ENCODE measurements at regions not wholly inside any gene's neighbourhood (a gene's known extent, or its start where the extent isn't known, plus 50 kb on each side); places are given as distances from the start of the nearest gene placed in this dataset.

GRCh38 chr4:81549984-81550383, 78.3 kb upstream of the RASGEF1B start:
- ATAC-seq (no peak), DNase-seq (no peak)

DNA sequence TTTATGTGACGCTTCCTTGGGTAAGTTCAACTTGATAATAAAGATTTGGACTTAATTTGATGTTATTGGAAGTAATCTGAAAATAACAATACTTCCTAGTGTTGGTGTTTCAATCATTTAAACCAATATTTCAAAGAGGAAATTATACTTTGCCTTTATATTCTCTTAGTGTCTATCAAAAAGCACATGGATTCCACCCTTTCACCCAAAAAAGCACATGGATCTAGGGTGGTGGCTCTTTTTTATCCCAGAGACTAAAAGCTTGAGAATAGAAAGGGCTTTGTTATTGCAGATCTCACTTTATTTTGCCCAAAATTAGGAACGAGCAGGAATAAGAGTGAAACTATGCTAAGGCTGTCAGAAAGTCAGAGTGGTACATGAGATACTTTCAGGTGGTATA, 75.1 kb upstream of the RASGEF1B start:
- DNase-seq = no peak
- ATAC-seq = no peak

- no peak for DNase-seq
These were observed 69.6 kb upstream of the RASGEF1B start for GRCh38 chr4:81541161-81541945.

DNA sequence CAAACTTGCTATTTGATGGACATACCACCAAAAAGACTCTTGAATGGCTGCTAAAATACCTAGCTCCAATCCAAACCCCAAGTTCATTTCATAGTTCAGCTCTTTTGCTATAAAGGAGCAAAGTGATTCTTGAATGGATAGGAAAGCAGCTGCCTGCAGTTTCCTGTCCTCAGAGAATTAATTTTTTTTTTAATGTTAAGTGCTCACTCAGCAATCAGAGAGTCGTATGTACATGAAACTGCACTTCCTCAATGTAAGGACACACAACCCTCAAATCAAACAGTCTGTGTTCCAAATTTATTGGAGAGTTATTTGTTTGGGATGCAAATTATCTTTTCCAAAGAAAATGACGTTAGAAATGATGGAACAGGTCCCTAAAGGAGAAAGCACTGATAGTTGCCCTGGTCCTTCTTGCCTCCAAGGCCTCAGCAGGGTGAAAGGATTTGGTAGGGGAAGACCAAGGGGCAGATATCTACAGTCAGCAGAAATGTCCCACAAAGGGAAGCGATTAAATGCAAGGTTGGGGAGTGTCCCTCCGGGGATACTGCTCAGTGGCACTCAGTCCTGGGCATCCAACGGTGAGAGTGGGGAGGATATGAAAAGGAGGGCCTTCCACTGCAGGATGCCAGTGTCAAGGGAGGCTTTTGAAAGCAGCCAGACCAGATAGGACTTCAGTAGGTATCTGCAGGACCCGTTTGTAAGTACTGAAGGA, 67.2 kb upstream of the RASGEF1B start:
- ATAC-seq (no peak), DNase-seq (no peak)

More at GRCh38 chr4:81541161-81541945, 69.6 kb upstream of the RASGEF1B start:
- ATAC-seq = no peak

DNA sequence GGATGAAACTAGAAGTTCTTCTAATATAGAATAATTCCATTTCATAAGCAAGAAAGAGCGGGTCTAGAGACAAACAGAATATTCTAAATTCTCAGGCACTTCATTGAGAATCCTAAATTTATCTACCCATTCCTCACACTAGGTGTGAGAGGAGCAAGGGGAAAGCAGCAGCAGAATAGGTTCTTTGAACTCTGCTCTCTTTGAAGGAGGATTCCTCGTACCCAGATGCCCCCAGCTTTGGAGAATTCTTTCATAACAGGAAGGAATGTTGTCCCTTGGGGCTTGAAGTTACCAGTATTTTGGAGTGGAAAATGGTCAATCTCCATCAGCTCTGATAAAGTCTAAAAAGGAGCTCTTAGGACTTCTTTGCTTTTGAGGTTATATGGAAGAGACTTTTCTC, 59.7 kb upstream of the RASGEF1B start:
- DNase-seq (no peak), ATAC-seq (no peak)

- ATAC-seq = no peak
- DNase-seq = no peak
These were observed 57.3 kb upstream of the RASGEF1B start for GRCh38 chr4:81528979-81529378.

- DNase-seq (no peak), ATAC-seq (no peak)
These were observed 56.5 kb upstream of the RASGEF1B start for GRCh38 chr4:81528200-81528599.

DNA sequence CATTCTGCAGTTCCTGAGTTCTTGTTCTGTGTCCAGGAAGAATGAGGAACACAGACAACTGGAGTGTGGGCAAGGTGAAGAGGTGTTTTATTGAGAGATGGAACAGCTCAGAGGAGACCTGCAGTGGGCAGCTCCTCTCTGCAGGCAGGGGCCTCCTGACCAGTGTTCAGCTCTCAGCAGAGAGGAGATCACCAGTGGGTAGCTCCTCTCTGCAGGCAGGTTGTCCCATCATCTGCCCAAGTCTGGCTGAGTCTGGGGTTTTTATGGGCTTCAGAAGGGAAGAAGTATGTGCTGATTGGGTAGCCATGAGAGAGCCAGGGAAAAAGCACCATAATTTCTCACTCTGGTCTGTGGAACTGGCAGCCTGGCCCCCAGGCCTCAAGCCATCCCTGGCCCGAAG, 56.0 kb upstream of the RASGEF1B start:
- no peak for ATAC-seq
- DNase-seq = no peak

DNA sequence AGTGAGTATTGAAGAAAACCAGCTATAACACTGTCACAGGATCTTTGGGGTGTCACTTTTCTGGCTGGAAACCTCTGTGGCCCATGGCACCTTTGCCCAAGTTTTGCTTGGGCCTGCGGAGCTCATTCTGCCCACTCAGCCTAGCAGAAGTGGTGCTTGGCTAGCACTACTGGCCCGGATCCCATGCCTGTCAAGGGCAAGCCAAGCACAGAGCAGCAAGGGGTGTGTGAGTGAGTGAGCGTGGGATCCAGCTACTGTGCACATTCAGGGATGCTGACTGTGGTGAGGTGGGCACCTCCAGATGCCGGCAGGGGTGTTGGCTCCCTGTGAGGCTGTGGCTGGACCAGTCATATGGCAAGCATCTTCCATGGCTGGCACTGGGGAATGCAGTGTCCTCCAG, 55.4 kb upstream of the RASGEF1B start:
- ATAC-seq = no peak
- no peak for DNase-seq

GRCh38 chr4:81526706-81527105, 55.0 kb upstream of the RASGEF1B start:
- no peak for ATAC-seq
- DNase-seq = no peak

DNA sequence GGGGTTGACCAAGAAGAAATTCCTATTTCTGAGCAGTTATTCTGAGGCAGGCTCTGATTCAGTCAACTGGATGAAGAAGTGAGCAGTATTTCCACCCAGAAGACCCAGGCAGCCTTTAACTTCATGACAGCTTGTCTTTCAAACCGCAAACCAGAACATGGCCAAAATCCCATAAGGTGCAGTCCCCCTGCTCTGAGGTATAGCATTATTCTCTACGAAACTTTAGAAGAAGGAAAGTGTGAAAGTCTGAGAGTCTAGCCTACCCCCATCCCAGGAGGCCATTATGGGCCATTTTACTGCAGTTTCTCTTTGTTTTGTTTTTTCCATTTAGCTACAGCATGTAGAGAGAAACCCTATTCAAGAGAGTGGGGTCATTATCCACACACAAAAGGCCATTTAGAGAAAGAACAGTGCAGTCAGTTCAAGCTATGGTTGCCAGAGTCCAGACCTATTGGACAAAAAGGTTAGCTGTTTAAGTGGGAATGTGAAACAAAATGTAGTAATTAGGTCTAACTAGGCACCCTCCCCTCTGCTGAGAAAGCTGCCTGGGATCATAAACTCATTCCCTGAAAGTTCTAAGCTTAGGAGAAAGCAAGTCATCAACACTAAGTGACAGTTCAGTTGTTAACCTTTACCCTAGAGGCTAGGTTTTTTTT, 52.1 kb upstream of the RASGEF1B start:
- DNase-seq (no peak), ATAC-seq (peak; percentile 40)

GRCh38 chr4:81522711-81523110, 51.0 kb upstream of the RASGEF1B start:
- ATAC-seq (no peak), DNase-seq (no peak)

- ATAC-seq (no peak), DNase-seq (no peak)
These were observed 50.0 kb upstream of the RASGEF1B start for GRCh38 chr4:81521708-81522107.
